K562 (cell line): ENCODE measurements at regions not wholly inside any gene's neighbourhood (a gene's known extent, or its start where the extent isn't known, plus 50 kb on each side); places are given as distances from the start of the nearest gene placed in this dataset.

Source experiments
- ATAC-seq: fragments of 200-7000 bp; cut with Tn5 transposase; 3 replicates; pipeline ENCODE4 v1.9.1; 2020; ENCODE audit warnings: moderate library complexity
- BruUV-seq: library from RNA; stranded (reverse); fragments of 400-500 nt; replicated peaks from 2 replicates; lab custom pipeline; 2021; lab: Mats Ljungman, UMichigan
- CTCF ChIA-PET: fragments of 300-600 bp; formaldehyde crosslinking; extraction: SDS; loops from one replicate; lab custom pipeline; 2021; ENCODE audit warnings: low intra/inter-chr PET ratio; lab: Yijun Ruan, JAX
- POLR2A ChIA-PET: fragments of 300-600, 350-650 bp; sonication (Branson Sonifier 250); formaldehyde crosslinking; extraction: SDS; loops from one replicate; lab custom pipeline; 2021; ENCODE audit warnings: antibody characterized with exemption, inconsistent platforms; lab: Yijun Ruan, JAX
- DNase-seq, 4 experiments: peaks; one replicate each; pipeline versions ENCODE4 v3.0.0 to v3.0.0-alpha.2; 2011 to 2018; ENCODE audit warnings: low spot score in 3 of 4, mixed read lengths in 3 of 4; ENCODE audit errors: extremely low read depth in 1 of 4
- FAIRE-seq: peaks from 2 replicates; lab custom pipeline; 2011; peaks lifted over from hg19 to GRCh38; lab: Jason Lieb, UNC
- H2AFZ ChIP-seq: 2 replicates; pipeline ENCODE4 v1.6.0; 2011; ENCODE audit warnings: low read depth, low read length, control low read depth, inconsistent platforms
- H3K27ac ChIP-seq: fragments of 200-600 bp; 3 replicates; pipeline ENCODE4 v1.8.0; 2011; ENCODE audit warnings: low read depth, mild to moderate bottlenecking, control low read depth, inconsistent platforms, low read length, moderate library complexity, mixed read lengths; ENCODE audit errors: extremely low read depth
- H3K27me3 ChIP-seq, 2 experiments: fragments of 300-600 bp in 1 of 2; 2 replicates in 1 of 2; 3 replicates in 1 of 2; pipeline versions ENCODE4 v1.6.0 to v1.8.0; 2011; ENCODE audit warnings: inconsistent platforms in 2 of 2, low read length in 2 of 2, mild to moderate bottlenecking in 1 of 2, mixed read lengths in 1 of 2, moderate library complexity in 1 of 2; ENCODE audit not compliant: control insufficient read depth in 2 of 2, insufficient read depth in 2 of 2
- H3K36me3 ChIP-seq: fragments of 300-600 bp; 3 replicates; pipeline ENCODE4 v1.8.0; 2011; ENCODE audit warnings: mild to moderate bottlenecking, low read length, inconsistent platforms; ENCODE audit not compliant: control insufficient read depth, insufficient read depth
- H3K4me1 ChIP-seq, 2 experiments: fragments of 200-600 bp in 1 of 2; replicated peaks in 1 of 2; 2 replicates in 1 of 2; 3 replicates in 1 of 2; pipeline versions ENCODE4 v1.5.1 to v1.8.0; 2011; ENCODE audit warnings: inconsistent platforms in 2 of 2, low read length in 2 of 2, mild to moderate bottlenecking in 1 of 2, mixed read lengths in 1 of 2, moderate library complexity in 1 of 2; ENCODE audit not compliant: control insufficient read depth in 2 of 2, insufficient read depth in 2 of 2
- H3K4me2 ChIP-seq: 2 replicates; pipeline ENCODE4 v1.6.1; 2011; ENCODE audit warnings: low read length, control low read depth, inconsistent platforms, mixed read lengths; ENCODE audit not compliant: insufficient read depth
- H3K4me3 ChIP-seq: fragments of 200-600 bp; sonication (generic), shearing (Covaris generic); 2 replicates; pipeline ENCODE4 v1.5.1; 2016; ENCODE audit warnings: control low read depth, inconsistent platforms
- H3K79me2 ChIP-seq: fragments of 200-600 bp; 3 replicates; pipeline ENCODE4 v1.8.0; 2011; ENCODE audit warnings: low read length, inconsistent platforms; ENCODE audit not compliant: control insufficient read depth, insufficient read depth
- H3K9ac ChIP-seq, 2 experiments: 2 replicates each; pipeline versions ENCODE4 v1.6.0 to v1.6.1; 2011; ENCODE audit warnings: low read depth in 2 of 2, low read length in 2 of 2, control low read depth in 1 of 2, inconsistent platforms in 1 of 2, mild to moderate bottlenecking in 1 of 2, mixed read lengths in 1 of 2; ENCODE audit not compliant: insufficient read depth in 1 of 2
- H3K9me1 ChIP-seq: one replicate; pipeline ENCODE4 v1.6.0; 2011; ENCODE audit warnings: inconsistent platforms, mild to moderate bottlenecking, low read length, moderate library complexity; ENCODE audit not compliant: control insufficient read depth, insufficient read depth
- H3K9me3 ChIP-seq: replicated peaks from 2 replicates; pipeline ENCODE4 v1.5.1; 2011; ENCODE audit warnings: low read depth, low read length, inconsistent platforms; ENCODE audit not compliant: control insufficient read depth, insufficient read depth
- H4K20me1 ChIP-seq: replicated peaks from 2 replicates; pipeline ENCODE4 v1.6.1; 2011; ENCODE audit warnings: low read length, inconsistent platforms, mixed read lengths; ENCODE audit not compliant: control insufficient read depth, insufficient read depth
- CBFA2T2 ChIP-seq: fragments of 450-650 bp; conservative IDR thresholded peaks from 2 replicates; pipeline ENCODE4 v1.6.1; 2017; ENCODE audit warnings: mild to moderate bottlenecking
- E2F6 ChIP-seq, 2 experiments: IDR thresholded peaks; 2 replicates each; pipeline ENCODE4 v1.6.1; 2011; ENCODE audit warnings: borderline replicate concordance in 1 of 2, control low read depth in 1 of 2, low read depth in 1 of 2, low read length in 1 of 2, mild to moderate bottlenecking in 1 of 2, mixed read lengths in 1 of 2, moderate library complexity in 1 of 2; ENCODE audit not compliant: insufficient read depth in 1 of 2, insufficient read length in 1 of 2, poor library complexity in 1 of 2, severe bottlenecking in 1 of 2; ENCODE audit errors: extremely low read depth in 1 of 2
- HCFC1 ChIP-seq: IDR thresholded peaks from 2 replicates; pipeline ENCODE4 v1.6.1; 2012; ENCODE audit warnings: low read depth, low read length, improper control_type of control experiment
- POLR3A ChIP-seq: IDR thresholded peaks from 2 replicates; pipeline ENCODE4 v1.6.1; 2011; ENCODE audit warnings: borderline replicate concordance, mild to moderate bottlenecking, moderate library complexity; ENCODE audit not compliant: insufficient read length, insufficient read depth; ENCODE audit errors: extremely low read depth
- TEAD4 ChIP-seq, 2 experiments: sonication (generic) in 1 of 2; formaldehyde crosslinking in 1 of 2; IDR thresholded peaks; 2 replicates each; pipeline versions ENCODE4 v1.6.1 to v1.8.0; 2012 to 2022; ENCODE audit warnings: borderline replicate concordance in 1 of 2, inconsistent platforms in 1 of 2, low read length in 1 of 2, mild to moderate bottlenecking in 1 of 2, missing genetic modification reagents in 1 of 2
- WGBS: fragments of 100-300 bp; shearing (Covaris generic); methylation state at CpG from one replicate; pipeline ENCODE4 v1.1.6; 2016; ENCODE audit warnings: low coverage, mixed read lengths; ENCODE audit not compliant: insufficient coverage; ENCODE audit errors: missing lambda C conversion rate; 5-methylcytosine and 5-hydroxymethylcytosine counted together
- in situ Hi-C: fragments of 300-500 bp; cut with MboI; formaldehyde crosslinking; loops from 4 replicates; pipeline ENCODE4 v1.15.0; 2018; ENCODE audit warnings: inconsistent platforms, mixed read lengths
- intact Hi-C: fragments of 100-400 bp; cut with micrococcal nuclease; formaldehyde crosslinking; loops from 2 replicates; pipeline ENCODE4 v1.14.2; 2022

- no peak for TF ChIP-seq E2F6 (IDR thresholded peaks at IDR 0.05; ENCODE audit: borderline replicate concordance in 1 of 2, extremely low read depth in 1 of 2, insufficient read depth in 1 of 2, insufficient read length in 1 of 2, low read depth in 1 of 2, low read length in 1 of 2, poor library complexity in 1 of 2, severe bottlenecking in 1 of 2)
- TF ChIP-seq TEAD4 (IDR thresholded peaks at IDR 0.05; ENCODE audit: low read length), result no peak
- TF ChIP-seq TEAD4 (CRISPR knock-in tag; IDR thresholded peaks at IDR 0.05; ENCODE audit: borderline replicate concordance), result no peak
- TF ChIP-seq POLR3A, result no peak
Observed at GRCh38 chr5:135718651-135719050, 115.8 kb upstream of the SLC25A48 start (continued).

GRCh38 chr5:135718151-135718550 lies 116.3 kb upstream of the SLC25A48 start:
- TF ChIP-seq CBFA2T2 (no peak), HCFC1 (no peak)
- intact Hi-C loops (no loop called here), in situ Hi-C loops (no loop called here)
- no peak for DNase-seq
- Histone ChIP-seq H3K9me1 (no peaks in the 10 kb centered on the region), H3K9me3 (no peaks in the 10 kb centered on the region), H3K79me2 (no peaks in the 10 kb centered on the region), H3K4me1 (no peaks in the 10 kb centered on the region), H3K4me3 (no peak overlapping the region), H3K4me2 (no peak overlapping the region), H3K9ac (no peak overlapping the region), H3K27ac (no peak overlapping the region), H3K27me3 (peaks cover 4 to 45% of the 10 kb centered on the region in 2 experiments; a peak in 4 of 5 replicates), H2AFZ (no peak overlapping the region), H3K36me3 (no peaks in the 10 kb centered on the region), H4K20me1 (no peaks in the 10 kb centered on the region)
- ChIA-PET POLR2A (no interaction called here), CTCF (no interaction called here)
- no peak for FAIRE-seq
- WGBS, result 5% methylated on average over 4 of the region's 4 CpGs
- BruUV-seq, result no TSS peak
- no peak for ATAC-seq
